IMR-90 (cell line): ENCODE measurements at regions not wholly inside any gene's neighbourhood (a gene's known extent, or its start where the extent isn't known, plus 50 kb on each side); places are given as distances from the start of the nearest gene placed in this dataset.

Source experiments
- ATAC-seq: fragments of 200-7000 bp; cut with Tn5 transposase; 2 replicates; pipeline ENCODE4 v1.9.1; 2020; ENCODE audit warnings: low read depth, mild to moderate bottlenecking, moderate library complexity
- BruUV-seq: library from RNA; stranded (reverse); fragments of 400-500 nt; replicated peaks from 2 replicates; lab custom pipeline; 2021; lab: Mats Ljungman, UMichigan
- CTCF ChIA-PET: fragments of 300-600 bp; formaldehyde crosslinking; extraction: SDS; loops from one replicate; lab custom pipeline; 2021; ENCODE audit warnings: antibody characterized with exemption; lab: Yijun Ruan, JAX
- POLR2A ChIA-PET: fragments of 300-600 bp; sonication (Branson Sonifier 250); formaldehyde crosslinking; loops from one replicate; lab custom pipeline; 2022; ENCODE audit warnings: antibody characterized with exemption; ENCODE audit not compliant: unreplicated experiment; lab: Charles Lee
- DNase-seq: peaks from one replicate; pipeline ENCODE4 v3.0.0; 2013
- H2AFZ ChIP-seq: replicated peaks from 2 replicates; pipeline ENCODE3; 2013; ENCODE audit warnings: low read length, mild to moderate bottlenecking; ENCODE audit not compliant: poor library complexity
- H2AK5ac ChIP-seq: 2 replicates; pipeline ENCODE4 v1.6.1; 2013; ENCODE audit warnings: low read depth, low read length, inconsistent platforms
- H2AK9ac ChIP-seq: replicated peaks from 2 replicates; pipeline ENCODE3; 2013; ENCODE audit warnings: mild to moderate bottlenecking, low read depth, low read length, moderate library complexity; ENCODE audit not compliant: poor library complexity
- H2BK120ac ChIP-seq: 2 replicates; pipeline ENCODE4 v1.6.1; 2013; ENCODE audit warnings: low read depth, low read length, inconsistent platforms
- H2BK15ac ChIP-seq: 3 replicates; pipeline ENCODE4 v1.6.1; 2013; ENCODE audit warnings: low read depth, low read length, inconsistent platforms
- H2BK20ac ChIP-seq: 2 replicates; pipeline ENCODE4 v1.6.1; 2013; ENCODE audit warnings: low read depth, mild to moderate bottlenecking, inconsistent platforms, low read length, moderate library complexity
- H2BK5ac ChIP-seq: 2 replicates; pipeline ENCODE4 v1.6.1; 2013; ENCODE audit warnings: mild to moderate bottlenecking, low read depth, low read length, inconsistent platforms; ENCODE audit not compliant: poor library complexity, severe bottlenecking
- H3K14ac ChIP-seq: replicated peaks from 2 replicates; pipeline ENCODE4 v1.6.1; 2013; ENCODE audit warnings: low read depth, low read length, inconsistent platforms
- H3K18ac ChIP-seq: 2 replicates; pipeline ENCODE4 v1.6.1; 2013; ENCODE audit warnings: low read depth, low read length, control low read depth
- H3K23ac ChIP-seq: 2 replicates; pipeline ENCODE4 v1.6.1; 2013; ENCODE audit warnings: low read depth, low read length, inconsistent platforms
- H3K27ac ChIP-seq: 2 replicates; pipeline ENCODE4 v1.5.1; 2013; ENCODE audit warnings: mild to moderate bottlenecking, control low read depth, low read length; ENCODE audit not compliant: insufficient read depth
- H3K27me3 ChIP-seq: 2 replicates; pipeline ENCODE4 v1.6.1; 2013; ENCODE audit warnings: low read length; ENCODE audit not compliant: control insufficient read depth, insufficient read depth
- H3K36me3 ChIP-seq: 2 replicates; pipeline ENCODE4 v1.6.1; 2013; ENCODE audit warnings: low read length, mixed read lengths; ENCODE audit not compliant: control insufficient read depth, insufficient read depth
- H3K4ac ChIP-seq: 2 replicates; pipeline ENCODE4 v1.6.1; 2013; ENCODE audit warnings: low read depth, low read length, inconsistent platforms
- H3K4me1 ChIP-seq: 2 replicates; pipeline ENCODE4 v1.6.1; 2013; ENCODE audit warnings: low read length, mixed read lengths; ENCODE audit not compliant: control insufficient read depth, insufficient read depth
- H3K4me2 ChIP-seq: 2 replicates; pipeline ENCODE4 v1.6.1; 2013; ENCODE audit warnings: low read depth, mild to moderate bottlenecking, control low read depth, low read length, moderate library complexity
- H3K4me3 ChIP-seq: 2 replicates; pipeline ENCODE4 v1.5.1; 2013; ENCODE audit warnings: low read depth, mild to moderate bottlenecking, control low read depth, low read length, moderate library complexity; ENCODE audit not compliant: insufficient read depth
- H3K56ac ChIP-seq: 2 replicates; pipeline ENCODE4 v1.6.1; 2013; ENCODE audit warnings: low read length, inconsistent platforms; ENCODE audit not compliant: insufficient read depth; ENCODE audit errors: extremely low read depth
- H3K79me1 ChIP-seq, 2 experiments: 2 replicates each; pipeline ENCODE4 v1.6.1; 2013; ENCODE audit warnings: low read length in 2 of 2, inconsistent platforms in 1 of 2, low read depth in 1 of 2
- H3K9ac ChIP-seq: 2 replicates; pipeline ENCODE4 v1.6.1; 2013; ENCODE audit warnings: low read depth, low read length, control low read depth
- H3K9me1 ChIP-seq: 2 replicates; pipeline ENCODE4 v1.6.1; 2013; ENCODE audit warnings: low read length, inconsistent platforms; ENCODE audit not compliant: insufficient read depth
- H3K9me3 ChIP-seq: 2 replicates; pipeline ENCODE4 v1.6.1; 2013; ENCODE audit warnings: low read length; ENCODE audit not compliant: control insufficient read depth, insufficient read depth
- H4K20me1 ChIP-seq: 2 replicates; pipeline ENCODE4 v1.6.1; 2013; ENCODE audit warnings: low read length, inconsistent platforms; ENCODE audit not compliant: insufficient read depth
- H4K5ac ChIP-seq: 2 replicates; pipeline ENCODE4 v1.6.1; 2013; ENCODE audit warnings: mild to moderate bottlenecking, low read depth, low read length, control low read depth
- H4K8ac ChIP-seq, 2 experiments: 2 replicates each; pipeline ENCODE4 v1.6.1; 2013; ENCODE audit warnings: low read depth in 2 of 2, low read length in 2 of 2, control low read depth in 1 of 2, inconsistent platforms in 1 of 2
- H4K91ac ChIP-seq: 2 replicates; pipeline ENCODE4 v1.6.1; 2013; ENCODE audit warnings: low read depth, low read length, inconsistent platforms; ENCODE audit not compliant: insufficient read depth
- CEBPB ChIP-seq: IDR thresholded peaks from 2 replicates; pipeline ENCODE4 v1.6.1; 2012; ENCODE audit warnings: low read depth, low read length, improper control_type of control experiment
- FOS ChIP-seq: fragments of 150-350 bp; IDR thresholded peaks from 2 replicates; pipeline ENCODE4 v1.6.1; 2016; ENCODE audit warnings: low read depth, low read length
- MAFK ChIP-seq: IDR thresholded peaks from 2 replicates; pipeline ENCODE4 v1.6.1; 2012; ENCODE audit warnings: low read depth, low read length, improper control_type of control experiment
- MAZ ChIP-seq: IDR thresholded peaks from 2 replicates; pipeline ENCODE4 v1.6.1; 2012; ENCODE audit warnings: low read depth, mild to moderate bottlenecking, low read length, improper control_type of control experiment, moderate library complexity, borderline replicate concordance
- NFE2L2 ChIP-seq: fragments of 150-350 bp; IDR thresholded peaks from 2 replicates; pipeline ENCODE4 v1.6.1; 2016; ENCODE audit warnings: low read depth, mild to moderate bottlenecking, low read length
- POLR2A ChIP-seq: IDR thresholded peaks from 2 replicates; pipeline ENCODE4 v1.6.1; 2012; ENCODE audit warnings: mild to moderate bottlenecking, low read depth, low read length
- RAD21 ChIP-seq: IDR thresholded peaks from 2 replicates; pipeline ENCODE4 v1.6.1; 2012; ENCODE audit warnings: low read length, improper control_type of control experiment
- RCOR1 ChIP-seq: IDR thresholded peaks from 2 replicates; pipeline ENCODE4 v1.6.1; 2012; ENCODE audit warnings: mild to moderate bottlenecking, low read length, improper control_type of control experiment; ENCODE audit not compliant: insufficient replicate concordance
- RFX5 ChIP-seq: IDR thresholded peaks from 2 replicates; pipeline ENCODE4 v1.8.0; 2012; ENCODE audit warnings: low read depth, mild to moderate bottlenecking, low read length, moderate library complexity
- SMC3 ChIP-seq: fragments of 150-350 bp; IDR thresholded peaks from 2 replicates; pipeline ENCODE4 v1.6.1; 2016; ENCODE audit warnings: low read depth, mild to moderate bottlenecking, antibody characterized with exemption, low read length, moderate library complexity
- WGBS, 2 experiments: methylation state at CpG; one replicate each; pipeline versions ENCODE4 v1.1.5 to v1.1.7; 2013; ENCODE audit warnings: missing lambda C conversion rate in 2 of 2; ENCODE audit not compliant: insufficient read length in 1 of 2; ENCODE audit errors: extremely low coverage in 2 of 2; 5-methylcytosine and 5-hydroxymethylcytosine counted together
- dilution Hi-C: fragments of 300-500 bp; cut with HindIII; formaldehyde crosslinking; loops from one replicate; pipeline ENCODE4 v1.14.3; 2018; ENCODE audit warnings: low sequenced_read_pairs; ENCODE audit not compliant: unreplicated experiment
- in situ Hi-C: fragments of 300-500 bp; cut with MboI; formaldehyde crosslinking; loops from 3 replicates; pipeline ENCODE4 v1.14.3; 2019; ENCODE audit warnings: low sequenced_read_pairs, inconsistent platforms, mixed read lengths
- intact Hi-C: fragments of 100-400 bp; cut with micrococcal nuclease; formaldehyde crosslinking; loops from 2 replicates; pipeline ENCODE4 v1.10.0; 2022
- TF ChIP-seq, protein P1 (sequence below): fragments of 150-350 bp; IDR thresholded peaks from 2 replicates; pipeline ENCODE4 v1.6.1; 2016; ENCODE audit warnings: low read depth, mild to moderate bottlenecking, low read length, moderate library complexity, borderline replicate concordance
- TF ChIP-seq, protein P2 (sequence below): conservative IDR thresholded peaks from 2 replicates; pipeline ENCODE4 v1.5.1; 2012; ENCODE audit warnings: mild to moderate bottlenecking, low read depth, low read length, improper control_type of control experiment

DNA sequence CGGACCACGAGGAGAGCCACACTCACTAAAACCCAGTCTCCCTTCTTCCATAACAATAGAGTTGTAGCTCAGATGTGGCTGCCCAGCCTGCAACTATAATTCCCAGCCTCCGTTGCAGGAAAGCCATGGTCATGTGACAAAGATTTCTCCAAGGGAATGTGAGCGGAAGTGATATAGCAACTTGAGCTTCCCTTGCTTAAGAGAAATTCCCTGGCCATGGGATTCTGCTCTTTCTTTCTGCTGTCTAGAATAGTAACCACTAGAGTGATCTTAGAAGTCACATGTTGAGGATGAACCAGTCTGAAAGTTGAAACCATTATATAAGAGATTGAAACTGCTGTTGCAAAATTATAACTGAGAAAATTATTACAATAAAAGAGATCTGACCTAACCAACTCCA lies 86.4 kb upstream of the MED14 start:
- Histone ChIP-seq H2BK120ac (no peak overlapping the region), H4K8ac (no peak overlapping the region), H4K5ac (no peak overlapping the region), H4K91ac (no peak overlapping the region), H3K23ac (no peak overlapping the region), H3K14ac (no peak overlapping the region), H3K4me1 (no peaks in the 10 kb centered on the region), H3K79me1 (no peaks in the 10 kb centered on the region), H2AFZ (no peak overlapping the region), H3K18ac (no peak overlapping the region), H3K4ac (no peak overlapping the region), H3K27ac (no peak overlapping the region), H2AK5ac (no peak overlapping the region), H3K9me1 (no peaks in the 10 kb centered on the region), H2BK15ac (no peak overlapping the region), H2AK9ac (no peak overlapping the region), H2BK20ac (no peak overlapping the region), H3K9me3 (peaks cover 5% of the 10 kb centered on the region), H3K56ac (no peak overlapping the region), H4K20me1 (no peaks in the 10 kb centered on the region), H3K4me2 (no peak overlapping the region), H3K27me3 (peaks cover 4% of the 10 kb centered on the region), H3K4me3 (no peak overlapping the region), H3K9ac (no peak overlapping the region), H2BK5ac (no peak overlapping the region), H3K36me3 (no peaks in the 10 kb centered on the region)
- BruUV-seq: no TSS peak
- no peak for ATAC-seq
- TF ChIP-seq, protein P1, sequence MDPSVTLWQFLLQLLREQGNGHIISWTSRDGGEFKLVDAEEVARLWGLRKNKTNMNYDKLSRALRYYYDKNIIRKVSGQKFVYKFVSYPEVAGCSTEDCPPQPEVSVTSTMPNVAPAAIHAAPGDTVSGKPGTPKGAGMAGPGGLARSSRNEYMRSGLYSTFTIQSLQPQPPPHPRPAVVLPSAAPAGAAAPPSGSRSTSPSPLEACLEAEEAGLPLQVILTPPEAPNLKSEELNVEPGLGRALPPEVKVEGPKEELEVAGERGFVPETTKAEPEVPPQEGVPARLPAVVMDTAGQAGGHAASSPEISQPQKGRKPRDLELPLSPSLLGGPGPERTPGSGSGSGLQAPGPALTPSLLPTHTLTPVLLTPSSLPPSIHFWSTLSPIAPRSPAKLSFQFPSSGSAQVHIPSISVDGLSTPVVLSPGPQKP: no peak
- TF ChIP-seq, protein P2, sequence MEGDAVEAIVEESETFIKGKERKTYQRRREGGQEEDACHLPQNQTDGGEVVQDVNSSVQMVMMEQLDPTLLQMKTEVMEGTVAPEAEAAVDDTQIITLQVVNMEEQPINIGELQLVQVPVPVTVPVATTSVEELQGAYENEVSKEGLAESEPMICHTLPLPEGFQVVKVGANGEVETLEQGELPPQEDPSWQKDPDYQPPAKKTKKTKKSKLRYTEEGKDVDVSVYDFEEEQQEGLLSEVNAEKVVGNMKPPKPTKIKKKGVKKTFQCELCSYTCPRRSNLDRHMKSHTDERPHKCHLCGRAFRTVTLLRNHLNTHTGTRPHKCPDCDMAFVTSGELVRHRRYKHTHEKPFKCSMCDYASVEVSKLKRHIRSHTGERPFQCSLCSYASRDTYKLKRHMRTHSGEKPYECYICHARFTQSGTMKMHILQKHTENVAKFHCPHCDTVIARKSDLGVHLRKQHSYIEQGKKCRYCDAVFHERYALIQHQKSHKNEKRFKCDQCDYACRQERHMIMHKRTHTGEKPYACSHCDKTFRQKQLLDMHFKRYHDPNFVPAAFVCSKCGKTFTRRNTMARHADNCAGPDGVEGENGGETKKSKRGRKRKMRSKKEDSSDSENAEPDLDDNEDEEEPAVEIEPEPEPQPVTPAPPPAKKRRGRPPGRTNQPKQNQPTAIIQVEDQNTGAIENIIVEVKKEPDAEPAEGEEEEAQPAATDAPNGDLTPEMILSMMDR: no peak
- TF ChIP-seq POLR2A: no peak
- TF ChIP-seq RCOR1: no peak
- TF ChIP-seq SMC3: no peak
- TF ChIP-seq FOS: no peak
- TF ChIP-seq MAZ: no peak
- TF ChIP-seq NFE2L2: no peak
- no peak for TF ChIP-seq RFX5
- no peak for TF ChIP-seq CEBPB
- TF ChIP-seq RAD21: no peak
- TF ChIP-seq MAFK: no peak
- ChIA-PET POLR2A (no interaction called here), CTCF (no interaction called here)
- DNase-seq: no peak
- no CpG with 5 or more reads among the region's 4 CpGs for WGBS, 2 experiments
- dilution Hi-C loops: no loop called here
- in situ Hi-C loops: no loop called here
- intact Hi-C loops: no loop called here
